Activated CD8-positive, alpha-beta memory T cell treated with anti-CD3 and anti-CD28 coated beads, Interleukin-2, amount 50 U/mL, for 48 hours (primary cell): ENCODE measurements at regions not wholly inside any gene's neighbourhood (a gene's known extent, or its start where the extent isn't known, plus 50 kb on each side); places are given as distances from the start of the nearest gene placed in this dataset.
"Not testable (repeated sequence)": the region's sequence is repeated elsewhere in the genome, so short reads cannot be mapped to it uniquely, and the experiment has no call there.

Source experiments
- DNase-seq: peaks from one replicate; pipeline ENCODE4 v3.0.0-alpha.2; 2020

DNA sequence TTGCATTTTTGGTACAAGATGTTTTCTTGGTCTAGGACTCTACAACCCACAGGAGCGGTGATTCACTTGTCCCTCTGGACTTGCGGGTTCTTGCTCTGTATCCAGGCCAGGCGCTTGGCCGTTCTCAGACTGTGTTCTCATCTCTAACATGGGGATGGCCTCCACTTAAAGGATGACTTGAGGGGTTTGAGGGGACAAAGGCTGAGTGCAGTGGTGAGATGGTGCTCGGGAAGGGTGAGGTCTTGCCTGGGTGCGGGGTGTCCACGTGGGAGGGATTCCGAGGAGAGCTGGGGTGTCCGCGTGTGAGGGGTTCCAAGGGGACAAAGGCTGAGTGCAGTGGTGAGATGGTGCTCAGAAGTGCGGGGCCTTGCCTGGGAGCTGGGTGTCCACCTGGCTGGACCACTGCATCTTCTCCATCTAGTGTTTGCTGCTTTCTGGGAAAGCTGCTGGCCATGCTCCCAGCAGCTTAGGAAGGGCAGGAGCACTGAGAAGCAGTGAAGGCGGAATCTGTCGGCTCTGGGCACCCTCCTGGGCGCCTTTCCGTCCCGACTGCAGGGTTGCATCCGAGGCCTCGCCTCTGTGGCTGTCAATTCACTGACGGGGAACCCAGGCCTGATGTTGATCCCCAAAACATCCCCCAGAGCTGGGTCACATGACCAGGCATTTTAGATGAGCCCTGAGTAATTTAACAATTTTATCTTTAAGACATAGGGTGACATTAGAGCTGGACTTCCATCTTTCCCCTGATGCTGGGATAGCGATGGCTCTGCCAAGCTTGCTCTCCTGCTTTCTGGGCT, 280.5 kb upstream of the IRX4 start:
- DNase-seq: no peak

DNA sequence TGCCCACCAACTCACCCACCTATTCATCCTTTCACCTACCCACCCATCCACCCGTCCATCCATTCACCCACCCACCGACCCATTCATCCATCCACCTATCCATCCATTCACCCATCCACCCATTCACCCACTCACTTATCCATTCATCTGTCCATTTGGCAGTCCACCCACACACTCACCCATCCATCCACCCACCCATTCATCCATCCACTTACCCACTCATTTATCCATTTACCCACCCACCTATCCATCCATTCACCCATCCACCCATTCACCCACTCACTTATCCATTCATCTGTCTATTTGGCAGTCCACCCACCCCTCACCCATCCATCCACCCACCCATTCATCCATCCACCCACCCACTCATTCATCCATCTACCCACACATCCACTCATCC, 278.1 kb upstream of the IRX4 start:
- DNase-seq: no peak

DNA sequence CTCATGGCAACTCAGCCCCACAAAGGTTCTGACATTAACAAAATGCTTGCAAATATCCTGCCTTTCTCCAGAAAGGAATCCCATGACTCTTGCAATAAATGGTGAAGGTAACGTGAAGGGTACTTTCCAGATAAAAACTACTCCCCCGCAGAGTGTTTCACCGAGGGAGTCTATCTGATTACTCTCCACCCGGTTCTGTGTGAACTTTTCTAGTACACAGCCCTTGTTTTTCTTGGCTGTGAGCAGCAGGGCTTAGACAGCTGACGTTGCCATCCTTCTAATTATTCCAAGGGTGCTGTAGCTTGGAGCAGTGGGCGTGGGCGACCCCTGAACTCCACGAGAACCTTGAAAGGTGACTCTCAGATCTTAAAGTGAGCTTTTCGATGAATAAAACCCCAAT, 276.0 kb upstream of the IRX4 start:
- DNase-seq: no peak

DNA sequence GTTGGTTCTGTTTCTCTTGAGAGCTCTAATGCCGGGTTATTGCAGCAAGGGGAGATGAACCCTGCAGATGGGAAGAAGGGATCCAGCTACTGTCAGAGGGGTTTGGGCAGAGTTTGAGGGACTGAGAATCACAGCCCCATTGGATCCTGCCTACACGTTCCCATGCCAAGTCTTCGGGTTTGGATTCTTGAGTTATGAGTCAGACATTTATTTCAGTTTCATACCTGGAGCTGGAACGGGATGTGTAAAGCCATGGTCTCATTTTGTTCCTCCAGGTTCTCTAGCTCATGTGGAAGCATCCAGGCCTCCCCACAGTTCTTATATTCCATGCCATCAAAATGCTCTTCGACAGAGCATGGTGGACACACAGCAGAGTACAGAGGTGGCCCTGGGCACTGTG, 275.4 kb upstream of the IRX4 start:
- DNase-seq: no peak

DNA sequence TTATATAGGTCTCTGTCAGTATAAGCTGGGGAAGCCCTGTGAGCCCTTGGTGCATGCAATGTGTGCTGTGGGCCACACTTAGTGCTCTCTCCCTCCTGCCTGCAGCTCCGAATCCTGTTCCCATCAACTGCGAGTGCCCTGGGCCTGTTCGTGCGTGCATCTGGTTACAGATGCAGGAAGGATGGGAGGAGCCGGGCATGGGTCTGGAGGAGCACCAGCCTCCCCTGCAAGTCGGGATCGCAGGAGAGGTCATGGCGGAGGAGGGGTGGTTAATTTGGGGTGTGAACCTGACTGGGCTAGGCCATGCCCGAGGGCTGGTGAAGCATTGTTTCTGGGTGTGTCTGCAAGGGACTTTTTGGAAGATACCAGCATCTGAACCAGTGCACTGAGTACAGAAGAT, 274.6 kb upstream of the IRX4 start:
- no peak for DNase-seq

DNA sequence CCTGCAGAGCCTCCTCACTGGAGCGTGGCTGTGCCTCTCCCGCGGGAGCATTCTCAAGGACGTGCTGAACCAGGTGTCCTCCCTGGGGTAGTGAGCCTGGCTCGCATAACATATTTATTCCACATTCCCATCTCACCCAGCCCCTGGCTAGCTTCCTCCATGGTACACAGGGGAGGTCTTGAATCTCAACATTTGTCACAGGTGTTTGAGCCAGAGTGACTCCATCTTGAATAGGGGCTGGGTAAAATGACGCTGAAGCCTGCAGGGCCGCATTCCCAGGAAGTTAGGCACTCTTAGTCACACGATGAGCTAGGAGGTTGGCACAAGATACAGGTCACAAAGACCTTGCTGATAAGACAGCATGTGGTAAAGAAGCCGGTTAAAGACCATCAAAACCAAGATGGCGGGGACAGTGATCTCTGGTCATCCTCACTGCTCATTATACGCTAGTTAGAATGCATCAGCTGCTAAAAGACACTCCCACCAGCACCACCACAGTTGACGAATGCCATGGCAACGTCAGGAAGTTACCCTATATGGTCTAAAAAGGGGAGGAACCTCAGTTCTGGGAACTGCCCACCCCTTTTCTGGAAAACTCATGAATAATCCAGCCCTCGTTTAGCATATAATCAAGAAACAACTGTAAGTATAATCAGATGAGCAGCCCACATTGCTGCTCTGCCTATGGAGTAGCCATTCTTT, 273.8 kb upstream of the IRX4 start:
- no peak for DNase-seq

DNA sequence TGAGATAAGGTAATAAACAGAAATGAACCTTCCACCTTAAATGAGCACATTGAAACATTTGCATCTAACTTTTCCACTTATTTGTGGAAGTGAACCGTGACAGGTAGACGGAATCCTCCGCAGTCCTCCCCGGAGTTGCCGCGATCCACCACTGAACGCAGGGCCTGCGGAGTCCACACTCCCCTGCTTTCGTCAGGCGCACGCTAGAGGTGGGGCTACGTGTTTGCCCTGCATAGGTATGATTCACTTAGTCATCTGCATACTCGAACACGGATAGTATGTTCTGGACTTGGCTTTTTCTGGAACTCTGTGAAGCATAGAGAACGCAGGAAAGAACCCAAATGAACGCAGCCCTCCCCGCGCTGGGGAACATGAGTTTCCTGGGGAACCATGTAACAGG, 272.8 kb upstream of the IRX4 start:
- DNase-seq: no peak

DNA sequence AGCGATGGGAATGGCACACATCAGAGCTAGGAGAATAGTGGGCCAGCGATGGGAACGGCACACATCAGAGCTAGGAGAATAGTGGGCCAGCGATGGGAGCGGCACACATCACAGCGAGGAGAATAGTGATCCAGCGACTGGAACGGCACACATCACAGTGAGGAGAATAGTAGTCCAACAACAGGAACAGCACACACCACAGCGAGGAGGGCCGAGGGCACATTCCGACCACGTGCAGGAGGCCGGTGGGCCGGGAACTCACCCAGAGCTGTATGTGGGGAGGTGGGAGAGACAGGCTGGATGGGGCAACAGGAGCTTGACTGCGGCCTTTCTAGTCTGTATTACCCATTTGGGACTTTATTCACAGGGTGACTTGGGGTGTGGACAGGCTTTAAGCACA, 271.1 kb upstream of the IRX4 start:
- no peak for DNase-seq

DNA sequence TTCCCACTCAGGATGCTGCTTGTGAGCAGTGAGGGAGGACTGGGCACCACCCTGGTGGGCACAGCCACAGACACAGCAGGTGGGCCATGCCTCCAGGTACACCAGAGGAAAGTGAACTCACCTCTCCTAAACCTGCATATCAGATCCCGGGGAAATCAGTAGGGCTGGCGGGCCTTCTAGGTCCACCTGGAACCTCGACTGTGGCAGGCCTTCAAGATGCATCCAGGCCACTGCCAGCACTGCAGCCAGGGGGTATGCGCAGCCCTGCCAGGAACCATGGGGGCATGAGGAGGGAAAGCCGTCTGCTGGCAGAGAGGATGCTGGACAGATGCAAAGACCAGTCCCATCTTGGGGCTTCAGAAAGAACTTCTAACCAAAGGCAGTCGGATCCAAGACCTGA, 270.6 kb upstream of the IRX4 start:
- DNase-seq: no peak

DNA sequence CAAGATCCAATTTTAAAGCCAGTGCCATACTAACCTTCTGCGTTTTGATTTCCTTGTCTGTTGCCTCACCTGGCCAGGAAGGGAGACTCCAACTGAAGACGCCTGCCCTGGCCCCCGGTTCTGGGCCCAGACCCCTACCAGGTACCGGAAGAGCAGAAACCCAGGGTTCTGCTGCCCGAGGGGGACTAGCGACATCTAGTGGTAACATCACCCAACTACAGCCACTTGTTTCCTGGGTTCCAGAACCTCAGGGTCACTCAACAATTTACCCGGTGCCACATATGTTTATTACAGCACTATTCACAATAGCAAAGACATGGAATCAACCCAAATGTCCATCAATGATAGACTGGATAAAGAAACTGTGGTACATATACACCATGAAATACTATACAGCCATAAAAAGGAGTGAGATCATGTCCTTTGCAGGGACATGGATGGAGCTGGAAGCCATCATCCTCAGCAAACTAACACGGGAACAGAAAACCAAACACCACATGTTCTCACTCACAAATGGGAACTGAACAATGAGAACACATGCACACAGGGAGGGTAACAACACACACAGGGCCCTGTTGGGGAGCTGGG, 268.7 kb upstream of the IRX4 start:
- DNase-seq: not testable (repeated sequence)

DNA sequence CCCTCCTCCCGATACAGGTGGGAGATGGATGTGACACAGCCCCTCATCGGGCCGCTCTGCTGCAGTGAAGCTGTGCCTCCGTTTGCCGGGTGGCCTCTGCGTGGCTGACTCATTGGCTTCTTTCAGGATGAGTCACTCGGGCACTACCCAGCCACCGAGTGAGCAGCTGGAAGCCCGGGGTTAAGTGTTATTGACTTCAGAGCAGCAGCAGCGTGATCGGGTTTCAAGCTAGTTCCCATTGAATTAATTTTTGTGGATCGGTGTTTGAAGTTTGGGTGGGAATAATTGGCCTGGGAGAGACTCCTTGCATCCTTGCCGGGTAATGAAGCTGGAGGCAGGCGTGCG, 266.4 kb upstream of the IRX4 start:
- no peak for DNase-seq

DNA sequence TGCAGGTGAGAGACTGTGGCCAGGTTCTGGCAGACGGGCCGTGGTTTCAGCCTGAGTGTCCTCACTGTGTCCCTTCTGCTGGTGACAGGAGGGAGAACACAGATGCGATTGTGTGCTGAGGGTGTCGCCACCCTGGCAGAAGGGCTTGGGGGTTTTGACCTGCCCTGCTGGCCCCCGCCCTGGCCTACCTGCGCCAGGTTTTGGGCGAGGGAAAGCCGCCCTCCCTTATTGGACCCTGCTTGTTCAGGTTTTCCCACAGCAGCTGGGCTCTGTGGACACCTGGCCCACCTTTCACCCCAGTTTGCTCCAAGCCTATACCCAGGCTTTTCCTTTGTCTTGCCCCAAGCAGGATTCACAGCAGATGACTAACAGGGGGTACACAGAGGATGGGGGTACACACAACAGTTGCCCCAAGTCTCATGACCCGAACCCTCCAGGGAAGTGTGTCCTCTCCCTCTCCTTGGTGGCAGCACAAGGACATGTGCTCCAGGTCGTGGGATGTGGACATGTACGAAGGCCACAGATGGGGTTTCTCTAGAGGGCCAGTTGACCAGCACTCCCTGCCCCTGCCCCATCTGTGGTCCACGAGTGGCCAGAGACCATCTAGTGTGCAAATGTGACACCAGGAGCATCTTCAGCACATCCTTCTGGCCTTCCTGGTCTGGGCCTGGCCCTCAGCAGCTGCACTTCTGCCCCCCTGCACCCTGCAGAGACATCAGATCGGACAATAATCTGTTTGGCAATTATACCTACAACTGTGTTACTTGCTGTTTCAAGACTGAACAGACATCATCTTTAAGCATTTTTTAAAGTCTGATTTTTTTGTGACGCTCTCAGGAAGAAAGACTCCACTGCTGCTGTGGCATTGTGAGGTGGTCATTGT, 265.8 kb upstream of the IRX4 start:
- DNase-seq: no peak

DNA sequence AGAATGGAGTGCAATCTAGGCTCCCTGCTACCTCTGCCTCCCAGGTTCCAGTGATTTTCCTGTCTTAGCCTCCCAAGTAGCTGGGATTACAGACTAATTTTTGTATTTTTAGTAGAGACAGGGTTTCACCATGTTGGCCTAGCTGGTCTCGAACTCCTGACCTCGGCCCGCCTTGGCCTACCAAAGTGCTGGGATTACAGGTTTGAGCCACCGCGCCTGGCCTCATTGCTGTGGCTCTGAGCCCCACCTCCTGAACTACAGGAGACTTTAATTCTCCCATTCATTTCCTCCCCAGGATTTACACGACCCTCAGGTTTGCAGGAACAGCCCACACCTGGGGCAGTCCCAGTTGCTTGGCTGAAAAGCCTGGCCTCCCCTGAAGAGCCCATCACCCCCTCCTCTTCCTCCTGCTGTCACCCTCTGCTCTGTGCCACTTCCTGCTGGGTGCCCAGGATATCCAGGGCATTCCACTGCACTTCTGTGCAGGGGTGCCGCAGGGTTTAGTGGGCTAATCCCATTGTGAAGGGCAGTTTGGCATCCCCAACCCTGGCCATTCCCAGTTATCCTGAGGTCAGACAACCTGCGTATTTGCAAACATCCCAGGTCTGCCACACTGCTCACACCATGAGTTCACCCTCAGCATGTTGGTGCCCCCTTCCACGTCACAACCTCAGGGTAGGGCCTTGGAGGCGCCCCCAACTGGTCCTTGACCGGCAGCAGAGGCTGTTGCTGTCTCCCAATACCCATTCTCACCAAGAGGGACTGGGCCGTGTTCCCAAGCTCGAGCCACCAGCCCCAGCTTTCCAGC, 265.0 kb upstream of the IRX4 start:
- no peak for DNase-seq

DNA sequence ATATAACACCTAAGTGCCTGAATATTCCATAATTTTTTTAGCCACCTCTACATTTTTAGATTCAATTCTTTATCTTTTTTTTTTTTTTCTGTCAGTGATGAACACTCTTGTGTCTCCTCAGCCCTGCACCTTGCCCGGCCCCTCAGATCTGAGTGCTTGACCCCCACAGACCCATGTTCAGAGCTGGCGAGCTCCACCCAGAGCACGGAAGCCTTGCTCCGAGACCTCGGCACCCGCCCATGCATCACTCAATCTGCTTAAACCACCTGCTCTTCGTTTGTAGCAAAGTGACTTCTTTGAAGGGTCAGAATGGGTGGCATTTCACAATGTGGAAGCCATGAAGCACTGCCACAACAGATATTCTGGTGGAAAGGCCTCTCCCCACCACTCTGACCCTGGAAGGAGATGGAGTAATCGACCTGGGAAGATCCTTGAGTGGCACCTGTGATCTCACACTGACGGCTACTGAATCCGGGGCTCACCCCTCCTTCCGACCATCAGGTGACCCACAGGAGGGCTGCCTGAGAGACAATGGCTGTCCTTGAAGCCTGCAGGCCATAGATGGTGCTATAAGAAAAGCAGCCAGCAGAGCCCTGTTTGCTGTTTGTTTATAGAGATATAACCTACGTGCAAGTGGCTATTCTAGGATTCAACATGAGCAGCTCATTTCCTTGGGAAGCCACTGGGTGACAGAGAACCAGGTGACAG, 261.1 kb upstream of the IRX4 start:
- no peak for DNase-seq

DNA sequence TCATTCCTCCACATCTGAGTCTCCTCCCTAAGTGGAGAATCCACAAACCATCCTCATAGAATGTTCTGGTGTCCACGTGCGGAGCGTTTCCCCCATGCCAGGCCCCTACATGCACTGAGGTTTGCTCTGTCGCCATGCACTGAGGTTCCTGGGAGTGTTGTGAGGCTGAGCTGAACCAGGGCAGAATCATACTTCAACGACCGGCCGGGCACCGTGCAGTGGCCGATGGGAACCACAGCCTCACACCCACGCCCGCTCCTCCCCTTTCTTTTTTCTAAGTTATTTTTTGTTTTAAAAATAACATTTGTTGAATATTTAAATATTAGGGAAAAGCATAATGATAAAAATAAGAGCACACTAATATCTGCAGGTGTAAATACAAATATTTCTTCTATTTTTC, 260.4 kb upstream of the IRX4 start:
- DNase-seq: no peak

DNA sequence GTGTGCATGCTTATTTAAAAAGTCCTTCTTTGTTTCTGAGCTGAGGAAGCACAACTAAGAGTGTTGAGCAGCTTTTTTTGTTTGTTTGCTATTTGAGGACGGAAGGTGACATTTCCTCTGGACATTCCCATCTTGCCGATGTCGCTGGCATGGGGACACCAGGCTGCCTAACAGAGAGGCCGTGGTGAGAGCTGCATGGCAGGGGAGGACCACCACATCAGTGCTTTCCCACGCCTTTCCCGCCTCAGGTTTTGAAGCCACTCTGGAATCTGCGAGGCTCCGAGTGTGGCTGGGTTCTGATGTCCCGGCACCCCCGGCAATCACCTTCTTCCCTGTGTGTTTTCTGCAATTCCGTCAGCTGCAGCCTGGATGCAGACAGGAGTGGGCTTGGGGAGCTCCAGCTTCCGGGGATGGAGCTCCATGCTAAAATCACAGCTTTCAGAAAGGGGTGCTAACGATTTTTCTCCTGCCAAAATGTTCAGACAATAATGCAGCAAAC, 259.8 kb upstream of the IRX4 start:
- no peak for DNase-seq

DNA sequence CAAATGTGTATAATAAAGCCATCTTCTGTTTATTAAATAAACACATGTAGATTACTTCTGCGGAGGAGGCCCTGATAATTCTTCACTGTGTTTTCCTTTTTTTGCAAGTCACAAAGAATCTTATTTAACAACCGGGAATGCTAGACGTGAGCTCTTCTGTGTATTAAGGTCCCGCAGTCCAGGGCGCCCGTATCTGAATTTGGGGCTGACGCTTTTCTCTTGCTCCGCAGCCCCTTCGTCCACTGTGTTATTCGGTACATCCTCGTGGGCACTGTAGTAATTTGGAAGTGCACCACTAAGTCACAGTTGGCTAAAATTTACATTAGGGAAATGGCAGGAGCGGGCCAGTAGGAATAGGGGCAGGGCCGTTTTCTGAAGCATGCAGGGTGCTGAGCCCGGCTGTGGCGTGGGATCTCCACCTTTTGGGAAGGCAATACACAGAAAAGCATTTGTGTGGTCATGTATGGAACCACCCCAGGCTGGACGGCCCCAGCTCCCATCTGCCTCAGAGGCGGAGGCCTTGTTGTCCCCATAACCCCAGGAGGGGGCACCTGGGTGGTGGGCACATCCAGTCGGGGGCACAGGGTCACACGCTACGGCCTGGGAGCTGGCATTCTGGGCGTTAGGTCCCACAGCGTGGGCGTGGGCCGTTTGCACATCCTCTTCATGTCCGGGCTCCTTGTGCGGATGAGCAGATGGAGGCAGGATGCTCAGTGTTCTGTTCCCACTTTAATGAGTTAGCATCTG, 258.7 kb upstream of the IRX4 start:
- DNase-seq: no peak

DNA sequence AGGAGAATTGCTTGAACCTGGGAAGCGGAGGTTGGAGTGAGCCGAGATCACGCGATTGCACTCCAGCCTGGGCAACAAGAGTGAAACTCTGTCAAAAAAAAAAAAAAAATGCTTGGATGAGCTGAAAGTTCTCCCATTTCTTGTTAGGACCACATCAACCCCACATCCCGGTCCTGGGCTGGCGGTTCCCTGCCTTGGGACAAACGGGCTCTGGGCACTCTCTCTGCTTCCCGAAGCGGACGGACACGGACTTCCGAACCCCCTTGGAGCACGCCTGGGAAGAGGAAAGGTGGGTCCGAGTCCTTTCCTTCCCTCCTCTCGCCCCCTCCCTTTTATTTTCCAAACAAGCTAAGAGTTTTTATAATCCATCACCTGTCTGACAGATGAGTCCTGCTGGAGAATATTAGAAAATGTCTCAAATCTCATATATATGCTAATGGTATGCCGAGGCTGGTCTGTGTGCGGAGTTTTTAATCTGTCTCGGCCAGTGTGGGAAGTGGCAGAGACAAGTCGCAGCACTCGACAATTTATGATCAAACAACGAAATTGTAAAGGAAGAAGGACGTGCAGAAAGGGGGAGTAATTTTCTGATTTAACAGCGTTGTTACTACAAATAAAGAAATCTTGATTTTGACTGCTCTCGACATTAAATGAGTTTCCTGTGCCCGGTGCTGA, 257.9 kb upstream of the IRX4 start:
- DNase-seq: no peak

DNA sequence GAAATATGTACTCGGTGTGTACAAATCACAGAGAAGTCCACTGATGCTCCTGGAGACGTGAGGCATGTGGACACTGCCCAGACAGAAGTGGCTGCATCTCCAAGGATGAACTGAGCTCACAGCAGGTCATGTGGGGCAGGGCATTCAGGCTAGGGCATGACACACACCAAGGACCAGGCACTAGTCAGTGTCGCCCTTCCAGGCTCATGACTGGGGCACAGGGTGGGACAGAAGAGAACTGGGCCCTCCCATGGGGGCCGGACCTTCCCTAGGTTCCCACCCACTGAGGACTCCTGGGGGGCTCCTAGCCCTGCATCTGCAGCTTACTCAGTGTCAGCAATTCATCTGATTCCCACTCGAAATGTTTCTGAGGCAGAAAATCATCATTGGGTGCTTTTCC, 256.8 kb upstream of the IRX4 start:
- no peak for DNase-seq

DNA sequence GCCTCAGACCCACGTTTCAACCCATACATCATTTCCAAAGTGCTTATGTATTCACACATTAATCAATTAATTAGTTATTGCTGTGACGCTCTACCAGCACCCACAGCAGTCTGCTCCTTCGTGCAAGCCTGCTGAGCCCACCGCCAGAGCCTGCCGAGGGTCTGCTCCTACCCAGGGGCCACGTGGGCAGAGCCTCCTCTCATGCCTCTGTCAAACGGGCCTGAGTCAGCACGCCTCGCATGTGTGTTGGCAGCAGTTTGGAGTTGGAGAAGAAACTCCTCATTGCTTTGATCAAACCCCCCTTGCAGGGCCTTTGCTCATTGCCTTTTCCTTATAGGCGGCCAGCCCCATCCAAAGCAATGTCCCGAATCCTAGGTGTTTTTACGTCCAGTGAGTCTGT, 256.2 kb upstream of the IRX4 start:
- no peak for DNase-seq
